Kidney (tissue), 13 donors: ENCODE measurements at regions not wholly inside any gene's neighbourhood (a gene's known extent, or its start where the extent isn't known, plus 50 kb on each side); places are given as distances from the start of the nearest gene placed in this dataset.

Experiments used
- DNase-seq, 5 donors: peaks; one replicate each; pipeline ENCODE4 v3.0.0-alpha.2; 2013 to 2020
- FAIRE-seq: peaks from 2 replicates; lab custom pipeline; 2012; peaks lifted over from hg19 to GRCh38; lab: Jason Lieb, UNC
- H3K27ac ChIP-seq, 2 donors: one replicate each; pipeline ENCODE4 v1.7.0; 2013; ENCODE audit warnings: low read depth in 2 of 2, low read length in 2 of 2, inconsistent platforms in 1 of 2
- H3K27me3 ChIP-seq: one replicate; pipeline ENCODE4 v1.7.1; 2013; ENCODE audit warnings: low read length, inconsistent platforms; ENCODE audit not compliant: control insufficient read depth, insufficient read depth
- H3K36me3 ChIP-seq, 3 donors: one replicate each; pipeline versions ENCODE4 v1.7.0 to v1.7.1; 2013; ENCODE audit warnings: low read length in 3 of 3, control low read depth in 1 of 3, inconsistent platforms in 1 of 3; ENCODE audit not compliant: insufficient read depth in 3 of 3, control insufficient read depth in 2 of 3
- H3K4me1 ChIP-seq, 3 donors: one replicate each; pipeline versions ENCODE4 v1.7.0 to v1.7.1; 2013; ENCODE audit warnings: low read length in 3 of 3, inconsistent platforms in 1 of 3, low read depth in 1 of 3; ENCODE audit not compliant: control insufficient read depth in 2 of 3, insufficient read depth in 2 of 3
- H3K4me3 ChIP-seq, 3 donors: one replicate each; pipeline versions ENCODE4 v1.7.0 to v1.8.1; 2013; ENCODE audit warnings: low read length in 3 of 3, control low read depth in 1 of 3, inconsistent platforms in 1 of 3
- H3K9ac ChIP-seq, 3 donors: one replicate each; pipeline versions ENCODE4 v1.7.0 to v1.7.1; 2013; ENCODE audit warnings: low read length in 3 of 3, control low read depth in 1 of 3, inconsistent platforms in 1 of 3
- H3K9me3 ChIP-seq, 3 donors: one replicate each; pipeline versions ENCODE4 v1.7.0 to v1.7.1; 2013; ENCODE audit warnings: low read length in 3 of 3, control low read depth in 1 of 3, inconsistent platforms in 1 of 3; ENCODE audit not compliant: control insufficient read depth in 2 of 3, insufficient read depth in 1 of 3
- CTCF ChIP-seq: IDR thresholded peaks from 3 replicates; pipeline ENCODE4 v1.5.1; 2012; ENCODE audit warnings: mild to moderate bottlenecking, moderate library complexity, borderline replicate concordance; ENCODE audit not compliant: insufficient read depth; ENCODE audit errors: extremely low read depth
- intact Hi-C: fragments of 100-400 bp; cut with DNase I; formaldehyde crosslinking; loops from one replicate; pipeline ENCODE4 v1.11.1; 2022
- donor health status: control.
- donor health status: control.
- donor health status: control.
- donor health status: control.
- donor health status: control.
- donor health status: DM: yes; HTN: yes; CAD: no.
- donor health status: Normal renal cell carcinoma (clear cell type).

GRCh38 chr6:145498425-145498824 is 236.9 kb downstream of the EPM2A start:
- H3K27ac ChIP-seq, result no peak overlapping the region
- peak in 4 of 5 donors; percentile 24 to 49 (median 33) for DNase-seq
- no peak overlapping the region for H3K9ac ChIP-seq
- H3K4me3 ChIP-seq, result no peak overlapping the region
- H3K27me3 ChIP-seq, result no peaks in the 10 kb centered on the region
- no peaks in the 10 kb centered on the region for H3K4me1 ChIP-seq
- intact Hi-C loops, result no loop called here
- no peak for TF ChIP-seq CTCF
- H3K36me3 ChIP-seq, result no peaks in the 10 kb centered on the region
- FAIRE-seq, result no peak
- H3K9me3 ChIP-seq, result peaks cover 0 to 2% (median 0%) of the 10 kb centered on the region in 3 donors

DNA sequence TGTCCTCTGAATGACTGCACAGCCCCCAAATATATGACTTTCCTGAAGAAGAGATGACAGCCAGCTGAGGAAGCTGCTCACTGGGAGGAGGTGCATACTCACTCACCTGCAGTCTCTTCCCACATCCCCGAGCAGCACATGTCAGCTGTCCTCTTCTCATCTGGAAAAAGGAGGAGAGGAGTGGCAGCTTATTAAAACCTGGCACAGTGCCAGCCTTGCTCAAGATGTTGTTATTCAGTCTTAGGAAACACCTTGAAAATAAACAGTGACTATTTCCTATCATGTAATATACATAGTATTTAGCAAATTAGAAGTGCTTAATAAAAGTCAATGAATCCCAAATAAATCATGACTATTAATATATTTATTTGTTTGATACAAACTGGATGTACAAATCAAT is 232.9 kb downstream of the EPM2A start:
- Histone ChIP-seq H3K36me3 (no peaks in the 10 kb centered on the region), H3K4me3 (no peak overlapping the region), H3K27ac (no peak overlapping the region), H3K9ac (no peak overlapping the region), H3K4me1 (no peaks in the 10 kb centered on the region), H3K9me3 (no peaks in the 10 kb centered on the region), H3K27me3 (no peaks in the 10 kb centered on the region)
- DNase-seq, result peak in 1 of 5 donors; percentile 10
- no peak for TF ChIP-seq CTCF
- intact Hi-C loops, result no loop called here
- no peak for FAIRE-seq

DNA sequence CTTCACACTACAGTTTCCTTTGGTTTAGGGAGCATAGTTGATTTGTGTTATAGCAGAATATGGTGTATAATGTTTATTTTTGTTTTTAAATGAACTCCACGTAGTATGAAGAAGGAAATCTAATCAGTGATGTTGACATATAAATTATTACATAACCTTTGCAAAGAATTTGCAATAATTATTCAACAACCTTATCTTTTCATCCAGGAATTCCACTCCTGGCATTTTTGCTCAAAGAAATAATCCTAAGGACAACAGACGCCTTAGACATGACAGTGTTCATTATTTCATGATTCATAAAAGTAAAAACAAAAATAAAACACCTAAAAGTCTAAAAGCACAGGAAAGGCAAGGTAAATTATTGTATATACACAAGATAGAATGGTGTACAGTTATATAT is 229.2 kb downstream of the EPM2A start:
- DNase-seq, result no peak
- no peaks in the 10 kb centered on the region for H3K27me3 ChIP-seq
- no peaks in the 10 kb centered on the region for H3K4me1 ChIP-seq
- H3K27ac ChIP-seq, result no peak overlapping the region
- FAIRE-seq, result no peak
- no peaks in the 10 kb centered on the region for H3K36me3 ChIP-seq
- H3K4me3 ChIP-seq, result no peak overlapping the region
- peaks cover 0 to 14% (median 0%) of the 10 kb centered on the region in 3 donors for H3K9me3 ChIP-seq
- intact Hi-C loops, result no loop called here
- TF ChIP-seq CTCF, result no peak
- H3K9ac ChIP-seq, result no peak overlapping the region

DNA sequence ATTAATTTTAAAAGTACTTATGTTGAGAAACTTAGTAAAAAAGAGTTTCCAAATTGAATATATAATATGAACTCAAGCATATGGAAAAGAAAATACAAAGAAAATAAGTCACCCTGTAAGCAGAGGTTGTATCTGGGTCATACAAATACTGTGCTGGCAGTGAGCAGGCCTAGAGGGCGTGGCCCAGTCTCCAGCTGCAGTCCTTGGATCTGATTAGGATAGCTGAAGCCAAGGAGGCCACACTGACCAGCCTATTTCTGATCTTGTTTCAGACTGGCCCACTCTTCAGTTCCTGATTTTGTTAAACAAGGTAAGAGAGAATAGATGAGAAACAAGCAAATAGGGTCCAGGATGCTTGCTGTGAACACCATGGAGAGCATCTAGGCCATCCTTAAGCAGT is 228.8 kb downstream of the EPM2A start:
- DNase-seq (no peak), FAIRE-seq (no peak)
- no peaks in the 10 kb centered on the region for H3K27me3 ChIP-seq
- H3K4me1 ChIP-seq, result no peaks in the 10 kb centered on the region
- no peak for TF ChIP-seq CTCF
- H3K36me3 ChIP-seq, result no peaks in the 10 kb centered on the region
- intact Hi-C loops, result no loop called here
- H3K27ac ChIP-seq, result no peak overlapping the region
- H3K4me3 ChIP-seq, result no peak overlapping the region
- peaks cover 0 to 14% (median 0%) of the 10 kb centered on the region in 3 donors for H3K9me3 ChIP-seq
- H3K9ac ChIP-seq, result no peak overlapping the region
